Loucy (cell line): ENCODE measurements at regions not wholly inside any gene's neighbourhood (a gene's known extent, or its start where the extent isn't known, plus 50 kb on each side); places are given as distances from the start of the nearest gene placed in this dataset.
"Not testable (repeated sequence)": the region's sequence is repeated elsewhere in the genome, so short reads cannot be mapped to it uniquely, and the experiment has no call there.

Source experiments
- H2AFZ ChIP-seq: fragments of 200-600 bp; sonication (generic); 2 replicates; pipeline ENCODE4 v1.6.0; 2016; ENCODE audit warnings: antibody characterized with exemption, mild to moderate bottlenecking, low read length, moderate library complexity
- H3F3A ChIP-seq: fragments of 200-600 bp; 2 replicates; pipeline ENCODE4 v1.6.0; 2016; ENCODE audit warnings: antibody characterized with exemption, low read depth, mild to moderate bottlenecking
- H3K27me3 ChIP-seq: fragments of 200-600 bp; sonication (generic); 2 replicates; pipeline ENCODE4 v1.6.1; 2014; ENCODE audit warnings: low read length, mild to moderate bottlenecking; ENCODE audit not compliant: insufficient read depth, poor library complexity, severe bottlenecking
- H3K36me3 ChIP-seq: fragments of 200-600 bp; sonication (generic); 2 replicates; pipeline ENCODE4 v1.6.1; 2016; ENCODE audit warnings: low read length; ENCODE audit not compliant: insufficient read depth
- H3K4me1 ChIP-seq: fragments of 200-600 bp; sonication (generic); 2 replicates; pipeline ENCODE4 v1.5.1; 2014; ENCODE audit warnings: low read length, mild to moderate bottlenecking; ENCODE audit not compliant: insufficient read depth, poor library complexity, severe bottlenecking
- H3K4me2 ChIP-seq: fragments of 200-600 bp; sonication (generic); 2 replicates; pipeline ENCODE4 v1.6.0; 2014; ENCODE audit warnings: antibody characterized with exemption, low read length, low read depth, mild to moderate bottlenecking; ENCODE audit not compliant: poor library complexity, severe bottlenecking
- H3K4me3 ChIP-seq: fragments of 200-600 bp; sonication (generic); 2 replicates; pipeline ENCODE4 v1.5.1; 2014; ENCODE audit warnings: low read length, mild to moderate bottlenecking, mixed read lengths; ENCODE audit not compliant: poor library complexity, severe bottlenecking
- H3K79me2 ChIP-seq: fragments of 200-600 bp; sonication (generic); 2 replicates; pipeline ENCODE4 v1.6.1; 2014; ENCODE audit warnings: low read length; ENCODE audit not compliant: insufficient read depth
- H3K9ac ChIP-seq: fragments of 200-600 bp; sonication (generic); 2 replicates; pipeline ENCODE4 v1.6.0; 2014; ENCODE audit warnings: mild to moderate bottlenecking, low read depth, low read length, moderate library complexity; ENCODE audit not compliant: poor library complexity, severe bottlenecking
- H3K9me2 ChIP-seq: fragments of 200-600 bp; sonication (generic); replicated peaks from 2 replicates; pipeline ENCODE4 v1.6.1; 2016; ENCODE audit warnings: low read depth, low read length, mixed read lengths
- H3K9me3 ChIP-seq: fragments of 200-600 bp; sonication (generic); 2 replicates; pipeline ENCODE4 v1.6.1; 2014; ENCODE audit warnings: mild to moderate bottlenecking, antibody characterized with exemption, low read length, low read depth; ENCODE audit not compliant: insufficient read depth
- H4K20me1 ChIP-seq: fragments of 200-600 bp; sonication (generic); 2 replicates; pipeline ENCODE4 v1.6.0; 2014; ENCODE audit warnings: antibody characterized with exemption, low read length, mild to moderate bottlenecking; ENCODE audit not compliant: insufficient read depth, poor library complexity, severe bottlenecking
- EZH2phosphoT487 ChIP-seq: fragments of 200-600 bp; IDR thresholded peaks from 2 replicates; pipeline ENCODE4 v1.6.1; 2018; ENCODE audit warnings: antibody characterized with exemption, mild to moderate bottlenecking, moderate library complexity, borderline replicate concordance
- TF ChIP-seq, protein P1 (sequence below): fragments of 200-600 bp; sonication (generic); conservative IDR thresholded peaks from 2 replicates; pipeline ENCODE4 v1.5.1; 2014; ENCODE audit warnings: mild to moderate bottlenecking, antibody characterized with exemption, low read length

DNA sequence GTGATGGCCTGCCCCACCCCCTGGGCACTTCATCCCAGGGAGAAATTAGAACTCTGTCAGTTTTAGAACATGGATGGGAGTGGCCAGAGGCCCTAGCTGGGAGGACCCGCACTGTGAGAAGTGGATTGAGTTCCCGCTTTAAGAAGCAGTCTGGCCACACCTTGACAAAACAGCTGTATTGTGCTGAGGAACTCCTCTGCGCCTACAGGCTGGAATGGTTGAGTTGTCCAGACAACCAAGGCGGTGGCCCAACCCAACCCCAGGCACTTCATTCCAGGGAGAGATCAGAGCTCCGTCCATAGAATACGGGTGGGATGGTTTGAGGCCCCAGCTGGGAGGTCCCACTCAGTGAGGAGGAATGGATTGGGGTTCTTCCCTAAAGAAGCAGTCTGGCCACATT is 196.0 kb downstream of the TMEM26 start:
- H3K9me2 ChIP-seq: no peaks in the 10 kb centered on the region
- TF ChIP-seq, protein P1, sequence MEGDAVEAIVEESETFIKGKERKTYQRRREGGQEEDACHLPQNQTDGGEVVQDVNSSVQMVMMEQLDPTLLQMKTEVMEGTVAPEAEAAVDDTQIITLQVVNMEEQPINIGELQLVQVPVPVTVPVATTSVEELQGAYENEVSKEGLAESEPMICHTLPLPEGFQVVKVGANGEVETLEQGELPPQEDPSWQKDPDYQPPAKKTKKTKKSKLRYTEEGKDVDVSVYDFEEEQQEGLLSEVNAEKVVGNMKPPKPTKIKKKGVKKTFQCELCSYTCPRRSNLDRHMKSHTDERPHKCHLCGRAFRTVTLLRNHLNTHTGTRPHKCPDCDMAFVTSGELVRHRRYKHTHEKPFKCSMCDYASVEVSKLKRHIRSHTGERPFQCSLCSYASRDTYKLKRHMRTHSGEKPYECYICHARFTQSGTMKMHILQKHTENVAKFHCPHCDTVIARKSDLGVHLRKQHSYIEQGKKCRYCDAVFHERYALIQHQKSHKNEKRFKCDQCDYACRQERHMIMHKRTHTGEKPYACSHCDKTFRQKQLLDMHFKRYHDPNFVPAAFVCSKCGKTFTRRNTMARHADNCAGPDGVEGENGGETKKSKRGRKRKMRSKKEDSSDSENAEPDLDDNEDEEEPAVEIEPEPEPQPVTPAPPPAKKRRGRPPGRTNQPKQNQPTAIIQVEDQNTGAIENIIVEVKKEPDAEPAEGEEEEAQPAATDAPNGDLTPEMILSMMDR: no peak
- no peak for TF ChIP-seq EZH2phosphoT487
- H3K9me3 ChIP-seq: no peaks in the 10 kb centered on the region
- no peaks in the 10 kb centered on the region for H3K79me2 ChIP-seq
- H2AFZ ChIP-seq: no peak overlapping the region
- no peaks in the 10 kb centered on the region for H3K36me3 ChIP-seq
- no peaks in the 10 kb centered on the region for H3K27me3 ChIP-seq
- no peak overlapping the region for H3K4me3 ChIP-seq
- H3K9ac ChIP-seq: no peak overlapping the region
- no peak overlapping the region for H3K4me2 ChIP-seq
- no peaks in the 10 kb centered on the region for H3F3A ChIP-seq
- H4K20me1 ChIP-seq: no peaks in the 10 kb centered on the region
- H3K4me1 ChIP-seq: no peaks in the 10 kb centered on the region

DNA sequence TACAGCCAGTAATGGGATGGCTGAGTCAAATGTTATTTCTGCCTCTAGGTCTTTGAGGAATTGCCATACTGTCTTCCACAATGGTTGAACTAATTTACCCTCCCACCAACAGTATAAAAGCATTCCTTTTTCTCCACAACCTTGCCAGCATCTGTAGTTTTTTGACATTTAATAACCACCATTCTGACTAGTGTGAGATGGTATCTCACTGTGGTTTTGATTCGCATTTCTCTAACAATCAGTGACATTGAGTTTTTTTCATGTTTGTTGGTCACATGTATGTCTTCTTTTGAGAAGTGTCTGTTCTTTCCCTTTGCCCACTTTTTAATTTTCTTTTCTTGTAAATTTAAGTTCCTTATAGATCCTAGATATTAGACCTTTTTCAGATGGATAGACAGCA is 200.9 kb downstream of the TMEM26 start:
- not testable (repeated sequence) for H3K79me2 ChIP-seq

DNA sequence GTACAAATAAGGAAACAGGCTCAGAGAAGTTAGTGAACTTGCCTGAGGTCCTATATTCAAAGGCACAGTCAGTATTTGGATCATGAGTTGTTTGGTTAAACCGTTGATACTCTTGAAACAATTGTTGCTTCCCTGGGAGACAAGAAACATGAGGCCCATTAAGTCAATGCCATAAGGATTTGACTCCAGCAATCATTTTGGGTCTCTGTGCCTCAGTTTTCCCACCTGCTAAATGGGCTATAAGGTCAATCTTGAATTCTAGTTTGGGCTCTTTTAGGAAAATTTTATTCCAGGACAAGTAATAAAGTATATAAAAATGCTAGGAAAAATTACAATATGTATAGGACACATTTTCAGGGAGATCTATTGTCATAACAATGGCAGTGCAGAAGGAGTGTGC is 202.1 kb downstream of the TMEM26 start:
- Histone ChIP-seq H3K27me3 (no peaks in the 10 kb centered on the region), H4K20me1 (no peaks in the 10 kb centered on the region), H3K4me2 (no peak overlapping the region), H3F3A (no peaks in the 10 kb centered on the region), H3K9me3 (no peaks in the 10 kb centered on the region), H3K9me2 (no peaks in the 10 kb centered on the region), H3K4me1 (no peaks in the 10 kb centered on the region), H2AFZ (no peak overlapping the region), H3K36me3 (no peaks in the 10 kb centered on the region), H3K4me3 (no peak overlapping the region), H3K79me2 (no peaks in the 10 kb centered on the region), H3K9ac (no peak overlapping the region)
- TF ChIP-seq, protein P1: no peak
- no peak for TF ChIP-seq EZH2phosphoT487

More for the DNA sequence above, 200.9 kb downstream of the TMEM26 start:
- H3K9me2 ChIP-seq, H3K9me3 ChIP-seq, H3K9ac ChIP-seq, H3K4me1 ChIP-seq, H4K20me1 ChIP-seq, H3K27me3 ChIP-seq, H2AFZ ChIP-seq, H3F3A ChIP-seq, H3K4me3 ChIP-seq, H3K36me3 ChIP-seq, H3K4me2 ChIP-seq: not testable (repeated sequence)

DNA sequence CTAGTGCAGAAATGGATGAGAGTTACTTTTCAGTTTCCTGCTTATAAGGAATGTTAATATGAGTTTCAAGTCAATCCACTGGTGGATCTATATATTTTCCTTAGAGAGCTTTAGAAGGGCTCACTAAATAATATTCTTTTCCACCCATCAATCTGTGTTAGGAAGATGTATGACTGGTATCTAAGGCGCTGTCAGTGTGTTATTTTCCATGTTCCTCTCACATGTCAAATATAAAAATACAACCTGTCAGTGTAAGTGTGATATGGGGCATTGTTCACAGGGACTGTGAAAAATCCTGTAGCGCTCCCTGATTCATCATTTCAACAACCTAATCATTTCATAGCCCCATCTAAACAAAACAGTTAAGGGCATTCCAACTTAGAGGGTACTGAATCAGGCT is 203.1 kb downstream of the TMEM26 start:
- H3K9me2 ChIP-seq: no peaks in the 10 kb centered on the region
- H3K9ac ChIP-seq: no peak overlapping the region
- no peaks in the 10 kb centered on the region for H3K9me3 ChIP-seq
- H2AFZ ChIP-seq: no peak overlapping the region
- no peaks in the 10 kb centered on the region for H3K36me3 ChIP-seq
- TF ChIP-seq EZH2phosphoT487: no peak
- TF ChIP-seq, protein P1: no peak
- no peaks in the 10 kb centered on the region for H4K20me1 ChIP-seq
- H3K4me1 ChIP-seq: no peaks in the 10 kb centered on the region
- H3K79me2 ChIP-seq: no peaks in the 10 kb centered on the region
- H3K4me2 ChIP-seq: no peak overlapping the region
- no peak overlapping the region for H3K4me3 ChIP-seq
- H3K27me3 ChIP-seq: no peaks in the 10 kb centered on the region
- H3F3A ChIP-seq: no peaks in the 10 kb centered on the region
